Retinal pigment epithelial cell (primary cell): ENCODE measurements at regions not wholly inside any gene's neighbourhood (a gene's known extent, or its start where the extent isn't known, plus 50 kb on each side); places are given as distances from the start of the nearest gene placed in this dataset.
A peak's percentile ranks its signal among the peaks of the same experiment; 100 is the strongest.

Experiments used
- DNase-seq: peaks from one replicate; pipeline ENCODE4 v3.0.0-alpha.2; 2010; ENCODE audit warnings: low read depth
- H3K4me3 ChIP-seq: 2 replicates; pipeline ENCODE4 v1.5.1; 2011; ENCODE audit warnings: mild to moderate bottlenecking, low read length, control low read depth, moderate library complexity
- CTCF ChIP-seq: conservative IDR thresholded peaks from 2 replicates; pipeline ENCODE4 v1.5.1; 2011; ENCODE audit warnings: low read depth, low read length, control low read depth, inconsistent platforms

GRCh38 chr10:69716711-69717560 is 84.8 kb upstream of the COL13A1 start:
- H3K4me3 ChIP-seq: no peak overlapping the region
- no peak for DNase-seq
- TF ChIP-seq CTCF: peak; percentile 85

GRCh38 chr10:69718951-69719350 is 82.8 kb upstream of the COL13A1 start:
- no peak overlapping the region for H3K4me3 ChIP-seq
- no peak for DNase-seq
- no peak for TF ChIP-seq CTCF

GRCh38 chr10:69721690-69722310 is 79.9 kb upstream of the COL13A1 start:
- no peak for TF ChIP-seq CTCF
- no peak for DNase-seq
- H3K4me3 ChIP-seq: no peak overlapping the region

- no peak for DNase-seq
- no peak for TF ChIP-seq CTCF
- no peak overlapping the region for H3K4me3 ChIP-seq
These were observed 78.1 kb upstream of the COL13A1 start for GRCh38 chr10:69723653-69724052.

GRCh38 chr10:69726850-69727249 is 74.9 kb upstream of the COL13A1 start:
- H3K4me3 ChIP-seq: no peak overlapping the region
- DNase-seq: no peak
- no peak for TF ChIP-seq CTCF

- no peak for DNase-seq
- no peak for TF ChIP-seq CTCF
- H3K4me3 ChIP-seq: no peak overlapping the region
These were observed 73.3 kb upstream of the COL13A1 start for GRCh38 chr10:69728335-69728870.
